Body of pancreas (tissue), 4 donors: ENCODE measurements at regions not wholly inside any gene's neighbourhood (a gene's known extent, or its start where the extent isn't known, plus 50 kb on each side); places are given as distances from the start of the nearest gene placed in this dataset.

Source experiments
- ATAC-seq: fragments of 150-250 bp; one replicate; pipeline ENCODE4 v1.9.1; 2016
- DNase-seq, 4 donors: peaks; one replicate each; pipeline ENCODE4 v3.0.0-alpha.2; 2019
- H3K27ac ChIP-seq, 4 donors: fragments of 200-600 bp; sonication (generic); 1 replicate in 3 of 4; 2 replicates in 1 of 4; pipeline versions ENCODE4 v1.5.1 to v1.6.1; 2016 to 2019; ENCODE audit warnings: mild to moderate bottlenecking in 1 of 4, mixed read lengths in 1 of 4, moderate library complexity in 1 of 4
- H3K27me3 ChIP-seq, 2 donors: fragments of 200-600 bp; sonication (generic); one replicate each; pipeline ENCODE4 v1.6.0; 2016; ENCODE audit warnings: mild to moderate bottlenecking in 1 of 2
- H3K36me3 ChIP-seq, 2 donors: fragments of 200-600 bp; sonication (generic); replicated peaks in 1 of 2; 2 replicates each; pipeline ENCODE4 v1.5.1; 2016; ENCODE audit warnings: low read depth in 2 of 2; ENCODE audit not compliant: insufficient read depth in 1 of 2
- H3K4me1 ChIP-seq: fragments of 200-600 bp; sonication (generic); one replicate; pipeline ENCODE4 v1.6.0; 2016
- H3K4me3 ChIP-seq, 2 donors: fragments of 200-600 bp; sonication (generic); 1 replicate in 1 of 2; 2 replicates in 1 of 2; pipeline ENCODE4 v1.5.1; 2016 to 2019
- H3K9me3 ChIP-seq, 3 donors: fragments of 200-600 bp; sonication (generic); 1 replicate in 2 of 3; 2 replicates in 1 of 3; pipeline ENCODE4 v1.5.1; 2016
- POLR2A ChIP-seq, 3 donors: fragments of 450-650 bp; IDR thresholded peaks; one replicate each; pipeline ENCODE4 v1.6.1; 2016; ENCODE audit warnings: antibody characterized with exemption in 3 of 3, mild to moderate bottlenecking in 2 of 3
- WGBS, 2 donors: methylation state at CpG; one replicate each; pipeline ENCODE4 v1.1.5; 2017; 5-methylcytosine and 5-hydroxymethylcytosine counted together
- intact Hi-C: fragments of 100-400 bp; cut with DNase I; formaldehyde crosslinking; loops from one replicate; pipeline ENCODE4 v1.15.1; 2023
- TF ChIP-seq, protein P1 (sequence below), 7 experiments: fragments of 450-650 bp in 4 of 7; fragments of 200-600 bp in 3 of 7; sonication (generic) in 3 of 7; IDR thresholded peaks; one replicate each; pipeline ENCODE4 v1.5.1; 2016 to 2019; ENCODE audit warnings: antibody characterized with exemption in 7 of 7

DNA sequence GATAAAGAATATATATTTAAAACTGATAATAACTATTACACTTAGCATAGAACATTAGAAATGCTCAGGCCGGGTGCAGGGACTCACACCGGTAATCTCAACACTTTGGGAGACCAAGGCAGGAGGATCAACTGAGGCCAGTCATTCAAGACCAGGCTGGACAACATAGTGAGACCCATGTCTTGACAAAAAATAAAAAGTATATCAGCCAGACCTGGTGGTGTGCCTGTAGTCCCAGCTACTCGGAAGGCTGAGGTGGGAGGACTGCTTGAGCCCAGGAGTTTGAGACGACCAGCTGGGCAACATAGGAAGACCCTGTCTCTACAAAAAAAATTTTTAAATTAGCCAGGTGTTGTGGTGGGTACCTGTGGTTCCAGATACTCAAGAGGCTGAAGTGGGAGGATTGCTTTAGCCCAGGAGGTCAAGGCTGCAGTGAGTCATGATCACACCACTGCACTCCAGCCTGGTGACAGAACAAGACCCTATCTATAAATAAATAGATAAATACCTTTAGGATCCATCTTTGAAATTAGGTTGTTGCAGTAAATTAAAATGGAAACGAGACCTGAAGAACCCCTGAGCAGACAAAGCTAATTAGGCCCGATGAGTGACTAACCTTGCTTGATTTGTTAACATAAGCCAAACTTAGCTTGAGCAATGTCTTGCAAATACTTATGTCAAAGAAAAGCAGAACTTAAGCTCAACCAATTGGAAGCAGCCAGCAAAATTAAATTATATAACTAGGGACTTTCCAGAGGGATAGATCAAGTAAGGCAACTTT, 75.8 kb upstream of the E2F3 start:
- ATAC-seq, result no peak

DNA sequence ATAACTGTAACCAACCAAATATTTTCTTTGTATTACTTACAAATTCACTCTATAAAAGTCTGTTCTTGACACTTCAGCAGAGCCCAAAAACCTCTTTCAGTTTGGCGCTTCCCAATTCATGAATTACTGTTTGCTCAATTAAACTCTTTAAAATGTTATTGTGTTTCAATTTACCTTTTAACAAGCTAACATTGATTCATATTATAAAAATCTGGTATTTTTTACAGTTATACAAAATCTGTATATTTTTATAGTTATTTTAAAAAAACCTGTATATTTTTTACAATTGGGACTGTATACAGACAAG, 75.3 kb upstream of the E2F3 start:
- H3K4me3 ChIP-seq, result no peak overlapping the region
- intact Hi-C loops, result no loop called here
- WGBS, 2 donors, result 93 to 100% methylated on average over 1 of the region's 1 CpG
- no peak overlapping the region for H3K27ac ChIP-seq
- H3K4me1 ChIP-seq, result no peaks in the 10 kb centered on the region
- no peaks in the 10 kb centered on the region for H3K9me3 ChIP-seq
- ATAC-seq (no peak), DNase-seq (no peak)
- TF ChIP-seq, protein P1, sequence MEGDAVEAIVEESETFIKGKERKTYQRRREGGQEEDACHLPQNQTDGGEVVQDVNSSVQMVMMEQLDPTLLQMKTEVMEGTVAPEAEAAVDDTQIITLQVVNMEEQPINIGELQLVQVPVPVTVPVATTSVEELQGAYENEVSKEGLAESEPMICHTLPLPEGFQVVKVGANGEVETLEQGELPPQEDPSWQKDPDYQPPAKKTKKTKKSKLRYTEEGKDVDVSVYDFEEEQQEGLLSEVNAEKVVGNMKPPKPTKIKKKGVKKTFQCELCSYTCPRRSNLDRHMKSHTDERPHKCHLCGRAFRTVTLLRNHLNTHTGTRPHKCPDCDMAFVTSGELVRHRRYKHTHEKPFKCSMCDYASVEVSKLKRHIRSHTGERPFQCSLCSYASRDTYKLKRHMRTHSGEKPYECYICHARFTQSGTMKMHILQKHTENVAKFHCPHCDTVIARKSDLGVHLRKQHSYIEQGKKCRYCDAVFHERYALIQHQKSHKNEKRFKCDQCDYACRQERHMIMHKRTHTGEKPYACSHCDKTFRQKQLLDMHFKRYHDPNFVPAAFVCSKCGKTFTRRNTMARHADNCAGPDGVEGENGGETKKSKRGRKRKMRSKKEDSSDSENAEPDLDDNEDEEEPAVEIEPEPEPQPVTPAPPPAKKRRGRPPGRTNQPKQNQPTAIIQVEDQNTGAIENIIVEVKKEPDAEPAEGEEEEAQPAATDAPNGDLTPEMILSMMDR (IDR thresholded peaks at IDR 0.05), result no peak
- TF ChIP-seq POLR2A (IDR thresholded peaks at IDR 0.05), result no peak
- no peaks in the 10 kb centered on the region for H3K27me3 ChIP-seq
- H3K36me3 ChIP-seq, result no peaks in the 10 kb centered on the region

More for the DNA sequence above, 75.8 kb upstream of the E2F3 start:
- no peaks in the 10 kb centered on the region for H3K36me3 ChIP-seq
- H3K4me1 ChIP-seq, result no peaks in the 10 kb centered on the region
- TF ChIP-seq POLR2A (IDR thresholded peaks at IDR 0.05), result no peak
- TF ChIP-seq, protein P1 (IDR thresholded peaks at IDR 0.05), result no peak
- intact Hi-C loops, result no loop called here
- no peaks in the 10 kb centered on the region for H3K9me3 ChIP-seq
- no peak for DNase-seq
- no peaks in the 10 kb centered on the region for H3K27me3 ChIP-seq
- WGBS, 2 donors, result 70 to 72% methylated on average over 6 of the region's 6 CpGs
- H3K4me3 ChIP-seq, result no peak overlapping the region
- H3K27ac ChIP-seq, result no peak overlapping the region

DNA sequence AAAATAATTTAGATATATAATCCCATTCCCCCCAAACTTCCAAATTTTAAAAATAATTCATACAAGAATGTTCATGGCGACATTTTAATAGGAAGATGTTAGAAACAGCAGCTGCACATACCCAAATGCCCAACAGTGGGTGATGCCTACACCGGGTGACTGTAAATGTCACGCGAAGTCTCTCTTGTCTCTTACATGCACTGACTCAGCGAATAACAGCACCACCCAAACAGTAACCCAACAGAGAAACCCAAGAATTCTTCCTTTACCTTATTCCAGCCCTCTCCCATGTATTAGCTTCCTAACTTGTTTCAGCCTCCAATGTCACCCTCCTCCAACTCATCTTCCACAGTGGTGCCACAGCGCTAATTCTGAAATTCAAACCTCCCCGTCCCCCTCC, 74.5 kb upstream of the E2F3 start:
- Histone ChIP-seq H3K27ac (no peak overlapping the region), H3K9me3 (no peaks in the 10 kb centered on the region), H3K4me3 (no peak overlapping the region), H3K4me1 (no peaks in the 10 kb centered on the region), H3K36me3 (no peaks in the 10 kb centered on the region), H3K27me3 (no peaks in the 10 kb centered on the region)
- TF ChIP-seq, protein P1 (IDR thresholded peaks at IDR 0.05), result no peak
- no peak for TF ChIP-seq POLR2A (IDR thresholded peaks at IDR 0.05)
- 89 to 90% methylated on average over 7 of the region's 7 CpGs for WGBS, 2 donors
- intact Hi-C loops, result no loop called here
- ATAC-seq (no peak), DNase-seq (no peak)

DNA sequence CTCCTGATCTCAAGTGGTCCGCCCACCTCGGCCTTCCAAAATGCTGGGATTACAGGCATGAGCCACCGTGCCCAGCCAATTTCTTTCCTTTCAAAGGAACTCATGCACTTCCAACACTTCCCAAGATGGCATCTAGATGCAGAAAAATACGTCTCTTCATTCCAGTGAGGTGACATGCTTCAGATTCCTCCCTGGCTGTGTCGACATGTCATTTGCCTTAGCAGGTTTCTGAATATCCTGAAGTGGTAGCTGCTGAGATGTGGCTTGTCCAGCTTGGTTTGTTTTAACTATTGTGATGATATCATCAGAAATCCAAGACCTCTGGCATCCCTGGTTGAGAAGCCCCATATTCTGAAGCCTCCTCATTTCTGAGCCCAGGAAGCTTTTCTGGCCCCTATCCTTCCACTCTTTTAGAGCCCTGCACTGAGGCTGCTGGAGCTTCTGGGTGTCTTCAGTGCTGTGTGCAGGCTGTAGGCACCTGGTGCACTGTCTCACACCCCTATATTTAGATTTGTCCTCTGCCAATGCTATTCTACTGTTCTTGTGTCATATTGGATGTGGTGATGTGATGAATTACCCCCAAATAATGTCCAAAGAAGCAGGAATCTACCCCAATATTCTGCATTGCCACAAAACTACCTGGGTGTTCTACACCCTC, 73.3 kb upstream of the E2F3 start:
- intact Hi-C loops, result no loop called here
- Histone ChIP-seq H3K27ac (no peak overlapping the region), H3K4me1 (no peaks in the 10 kb centered on the region), H3K4me3 (no peak overlapping the region), H3K9me3 (no peaks in the 10 kb centered on the region), H3K27me3 (no peaks in the 10 kb centered on the region), H3K36me3 (no peaks in the 10 kb centered on the region)
- ATAC-seq, result no peak
- TF ChIP-seq, protein P1 (IDR thresholded peaks at IDR 0.05), result no peak
- no peak for TF ChIP-seq POLR2A (IDR thresholded peaks at IDR 0.05)
- WGBS, 2 donors, result 55 to 58% methylated on average over 5 of the region's 5 CpGs
- DNase-seq, result no peak

DNA sequence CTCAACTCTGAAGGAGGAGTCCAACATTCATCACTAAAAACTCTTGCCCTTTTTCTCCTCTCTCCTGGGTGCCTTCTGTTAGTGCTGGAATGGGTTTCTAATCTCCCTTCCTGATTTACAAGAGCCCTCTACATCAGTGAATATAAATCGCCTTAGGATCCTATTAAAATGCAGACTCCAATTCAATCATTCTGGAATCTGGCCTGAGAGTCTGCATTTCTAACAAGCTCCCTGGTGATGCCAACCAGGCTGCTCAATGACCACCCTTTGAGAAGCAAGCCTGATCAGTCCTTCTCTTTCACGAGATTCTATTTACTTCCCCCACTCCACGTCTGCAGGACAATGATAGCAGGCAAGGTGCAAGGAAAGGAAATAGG, 72.8 kb upstream of the E2F3 start:
- H3K36me3 ChIP-seq, result no peaks in the 10 kb centered on the region
- 32 to 40% methylated on average over 3 of the region's 3 CpGs for WGBS, 2 donors
- no peaks in the 10 kb centered on the region for H3K9me3 ChIP-seq
- no peak for TF ChIP-seq POLR2A (IDR thresholded peaks at IDR 0.05)
- TF ChIP-seq, protein P1 (IDR thresholded peaks at IDR 0.05), result no peak
- H3K27ac ChIP-seq, result no peak overlapping the region
- H3K27me3 ChIP-seq, result no peaks in the 10 kb centered on the region
- intact Hi-C loops, result no loop called here
- H3K4me3 ChIP-seq, result no peak overlapping the region
- ATAC-seq, result no peak
- no peaks in the 10 kb centered on the region for H3K4me1 ChIP-seq
- DNase-seq, result no peak
